SIG-M5 treated with dmso at 0.1 percent for 504 hours (cell line): ENCODE measurements at regions not wholly inside any gene's neighbourhood (a gene's known extent, or its start where the extent isn't known, plus 50 kb on each side); places are given as distances from the start of the nearest gene placed in this dataset.
A peak's percentile ranks its signal among the peaks of the same experiment; 100 is the strongest.
"Not testable (repeated sequence)": the region's sequence is repeated elsewhere in the genome, so short reads cannot be mapped to it uniquely, and the experiment has no call there.

Source experiments
- DNase-seq: peaks from one replicate; lab custom pipeline; 2025; ENCODE audit not compliant: unreplicated experiment; lab: John Stamatoyannopoulos, UW

DNA sequence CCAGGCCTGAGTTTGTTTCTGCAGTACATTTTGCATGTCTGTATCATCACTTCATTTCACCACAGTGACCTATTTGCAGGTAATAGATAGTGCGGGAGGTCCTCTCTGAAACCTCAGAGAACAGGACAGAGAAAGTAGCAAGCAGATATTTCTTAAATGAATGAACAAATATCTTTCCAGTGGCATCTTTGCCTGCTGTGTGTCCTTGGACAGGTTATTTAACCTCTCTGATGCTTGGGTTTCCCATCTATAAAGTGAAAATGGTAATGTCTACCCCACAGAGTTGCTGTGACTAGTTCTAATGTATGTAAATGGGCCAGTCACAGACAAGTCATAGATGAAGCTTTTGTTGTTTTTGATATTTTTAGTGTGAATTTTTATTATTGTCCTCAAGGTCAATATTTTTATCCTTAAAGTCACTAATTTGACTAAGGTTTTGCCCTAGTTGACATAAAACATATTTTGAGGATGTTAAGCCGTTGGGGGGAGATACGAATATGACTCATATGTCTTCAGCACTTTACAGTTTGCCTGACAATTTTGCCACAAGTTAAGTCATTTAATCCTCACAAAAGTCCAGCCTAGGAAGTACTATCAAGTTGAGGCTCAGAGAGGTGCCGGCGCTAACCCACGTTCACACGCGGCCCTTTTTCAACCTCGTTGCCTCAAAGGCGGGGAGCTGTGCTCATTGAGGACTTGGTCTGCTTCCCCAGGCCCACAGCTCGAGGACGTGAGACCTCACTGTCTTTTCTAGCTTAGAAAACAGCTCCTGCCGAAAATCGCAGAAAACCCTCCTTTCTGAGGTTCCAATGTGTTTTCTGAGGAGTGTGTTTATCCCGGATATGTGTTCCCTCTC lies 126.7 kb upstream of the STX18 start:
- DNase-seq: no peak

DNA sequence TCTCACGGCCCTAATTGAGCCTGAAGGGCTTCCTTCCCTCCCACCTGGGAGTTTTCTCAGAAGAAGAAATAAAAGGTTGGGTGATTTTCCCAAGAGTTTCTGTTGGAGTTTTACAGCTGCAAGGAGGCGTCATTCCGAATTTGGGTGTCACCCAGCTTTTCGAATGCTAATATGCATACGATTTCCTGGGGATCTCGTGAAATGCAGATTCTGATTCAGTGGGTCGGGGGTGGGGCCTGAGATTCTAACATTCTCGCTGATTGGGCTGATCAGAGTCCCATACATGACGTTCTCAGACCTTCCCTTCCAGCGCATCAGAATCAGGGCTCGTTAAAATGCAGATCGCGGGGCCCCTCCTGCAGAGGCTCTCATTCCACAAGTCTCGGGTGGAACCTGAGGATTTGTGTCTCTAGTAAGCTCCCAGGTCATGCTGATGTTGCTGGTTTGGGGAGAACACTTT lies 125.8 kb upstream of the STX18 start:
- no peak for DNase-seq

DNA sequence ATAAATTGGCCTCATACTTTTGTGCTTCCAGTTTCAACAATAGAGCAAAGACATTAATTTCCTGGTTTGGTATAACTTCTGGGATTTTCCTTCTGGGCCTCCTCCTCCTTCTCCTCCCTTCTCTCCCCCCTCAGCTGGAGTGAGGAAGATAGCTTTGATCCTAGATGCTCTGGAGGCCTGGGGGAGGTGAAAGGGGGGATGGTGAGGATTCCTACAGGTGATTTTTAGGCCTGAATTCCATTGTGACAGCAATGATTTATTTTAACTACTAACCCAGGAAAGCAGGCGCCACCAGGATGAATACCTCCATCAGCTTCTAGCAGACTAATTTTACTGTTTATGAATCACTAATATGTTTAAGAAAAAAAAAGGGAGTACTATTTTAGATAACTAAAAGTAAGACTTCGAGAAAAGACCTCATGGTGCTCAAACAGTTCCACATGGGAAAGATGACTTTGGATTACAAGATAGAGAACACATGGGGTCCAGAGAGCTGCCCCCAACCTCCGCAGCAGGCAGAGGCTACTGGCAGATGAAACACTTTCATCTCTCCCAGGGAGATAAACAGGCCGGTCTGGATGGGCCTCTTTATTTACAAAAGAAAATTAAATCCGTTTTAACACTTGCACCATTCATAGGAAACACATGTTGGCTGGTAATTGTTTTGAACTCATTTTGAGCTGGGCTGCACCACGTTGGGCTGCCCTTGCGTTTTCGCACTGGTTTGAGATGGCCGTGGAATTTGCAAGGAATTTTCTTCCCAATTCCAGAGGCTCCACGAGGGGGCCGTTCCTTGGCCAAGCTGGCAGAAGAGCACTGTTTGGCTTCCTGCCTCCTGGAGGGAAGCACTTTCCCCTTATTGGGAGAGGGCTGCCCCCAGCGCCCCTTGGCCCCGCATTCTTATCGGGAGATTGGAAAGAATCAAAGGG lies 125.1 kb upstream of the STX18 start:
- DNase-seq: no peak

DNA sequence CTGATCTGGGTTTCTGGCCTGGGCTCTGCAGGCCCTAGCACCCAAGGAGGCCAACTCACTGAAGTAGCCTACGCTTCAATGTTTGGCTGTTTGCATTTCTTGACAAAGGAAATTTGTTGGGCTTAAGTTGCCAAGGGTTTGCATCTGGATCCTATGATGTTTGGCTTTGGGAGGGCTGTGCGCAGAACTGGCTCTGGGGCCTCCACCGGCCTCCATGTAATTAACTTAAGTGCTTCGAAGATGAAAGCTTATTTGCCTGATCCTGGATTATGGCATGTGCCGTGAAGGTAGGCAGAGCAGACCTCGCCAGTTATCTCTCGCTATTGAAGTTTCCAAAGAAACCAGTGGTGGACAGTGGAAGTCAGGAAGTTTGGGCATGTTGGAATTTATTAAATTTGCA lies 124.3 kb upstream of the STX18 start:
- DNase-seq: no peak

DNA sequence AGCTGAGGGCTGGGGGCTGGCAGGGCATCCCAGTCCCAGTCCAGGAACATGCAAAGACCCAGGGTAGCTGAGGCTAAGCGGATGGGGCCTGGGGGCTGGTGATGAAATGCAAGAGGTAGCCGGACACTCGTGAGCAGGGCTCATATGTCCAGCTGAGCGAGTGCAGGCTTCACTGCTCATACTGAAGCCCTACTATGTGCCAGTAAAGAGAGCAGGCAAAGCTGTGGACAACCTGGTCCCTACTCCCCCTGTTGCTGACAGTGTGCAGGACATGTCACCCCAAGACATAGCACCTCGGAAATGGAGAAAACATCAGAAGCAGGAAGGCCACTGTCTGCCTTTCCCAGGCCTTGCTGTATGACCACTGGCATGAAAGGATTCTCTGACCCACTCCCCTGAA lies 122.4 kb upstream of the STX18 start:
- DNase-seq: no peak

DNA sequence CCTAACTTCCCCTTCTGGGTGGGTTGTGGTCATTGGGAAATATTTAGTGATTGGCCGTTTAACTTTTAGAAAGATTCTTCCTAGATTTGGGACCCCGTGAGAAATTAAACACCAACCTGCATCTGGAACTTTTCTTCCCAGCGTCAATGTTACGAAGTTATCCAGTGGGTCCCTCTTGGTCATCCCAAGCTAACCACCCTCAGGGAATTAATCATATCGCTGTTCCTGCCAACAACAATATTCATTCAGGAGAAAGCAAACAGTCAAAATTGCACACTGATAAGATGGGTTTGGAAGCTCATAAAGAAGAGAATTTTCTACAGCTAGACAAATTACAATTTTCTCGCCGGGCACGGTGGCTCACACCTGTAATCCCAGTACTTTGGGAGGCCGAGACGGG lies 121.2 kb upstream of the STX18 start:
- DNase-seq: no peak

DNA sequence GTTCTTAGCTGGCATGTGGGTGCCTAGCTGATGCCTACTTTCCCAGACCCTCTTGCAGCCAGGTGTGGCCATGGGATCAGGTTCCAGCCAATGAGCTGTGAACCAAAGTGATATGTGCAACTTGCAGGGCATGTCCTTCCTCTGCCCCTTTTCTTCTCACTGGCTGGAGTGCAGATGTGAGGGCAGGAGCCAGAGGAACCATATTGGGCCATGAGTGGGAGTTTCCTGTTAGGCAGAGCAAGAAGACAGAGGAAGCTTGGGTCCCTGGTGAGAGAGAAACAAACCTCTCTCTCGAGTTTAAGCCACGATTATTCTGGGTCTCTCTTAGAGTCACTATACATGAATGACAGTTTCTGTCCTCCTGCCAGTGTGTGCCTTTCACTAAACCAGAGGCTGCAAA lies 120.4 kb upstream of the STX18 start:
- no peak for DNase-seq

DNA sequence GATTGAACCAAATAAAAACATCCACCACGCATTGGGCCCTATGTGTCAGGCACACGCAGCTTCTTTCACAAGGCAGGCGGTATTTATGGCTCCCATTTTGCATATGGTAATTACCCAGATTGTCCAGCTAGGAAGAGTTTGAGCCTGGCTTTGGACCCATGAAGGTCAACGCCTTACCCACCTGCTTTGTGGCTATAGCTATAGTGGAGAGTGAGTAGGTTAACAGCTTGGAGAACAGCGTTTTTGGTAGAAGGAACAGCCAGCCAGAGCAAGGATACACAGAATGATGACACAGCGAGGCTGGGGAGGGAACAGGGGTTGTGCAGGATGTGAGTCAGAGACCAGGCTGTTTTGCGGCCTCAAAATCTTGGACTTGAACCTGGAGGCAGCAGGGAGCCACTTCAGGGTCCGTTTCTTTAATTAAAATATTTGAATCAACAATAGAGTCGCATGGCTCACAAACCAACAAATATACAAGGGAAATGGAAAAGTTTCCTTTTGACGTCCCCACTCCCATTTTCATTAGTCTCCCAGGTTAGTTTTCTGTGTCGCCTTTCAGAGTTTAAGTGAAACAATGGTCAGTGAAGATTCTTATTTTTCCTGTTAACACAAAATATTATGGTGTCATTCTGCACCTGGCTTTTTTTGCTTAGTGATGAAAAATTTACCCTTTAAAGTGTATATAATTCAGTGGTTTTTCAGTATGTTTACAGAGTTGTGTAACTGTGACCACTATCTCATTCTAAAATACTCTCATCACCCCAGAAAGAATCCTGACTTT lies 118.2 kb upstream of the STX18 start:
- DNase-seq: peak; percentile 49

DNA sequence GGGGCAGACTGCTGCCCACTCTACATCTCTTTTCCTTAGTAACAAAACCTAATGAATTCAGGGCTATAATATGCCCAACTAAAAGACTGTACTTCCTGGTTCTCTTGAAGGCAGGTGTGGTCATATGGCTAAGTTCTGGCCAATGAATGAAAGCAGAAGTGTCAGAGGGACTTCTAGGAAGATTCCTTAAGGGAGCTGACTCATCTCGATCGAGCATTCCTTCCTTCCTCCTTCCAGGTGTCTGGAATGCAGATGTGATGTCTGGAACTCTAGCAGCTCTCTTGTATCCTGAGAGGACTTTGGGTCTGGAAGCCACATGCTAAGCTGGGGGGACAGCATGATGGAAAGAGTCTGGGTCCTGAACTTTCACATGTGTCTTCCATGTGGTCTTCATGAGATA lies 116.2 kb upstream of the STX18 start:
- no peak for DNase-seq

DNA sequence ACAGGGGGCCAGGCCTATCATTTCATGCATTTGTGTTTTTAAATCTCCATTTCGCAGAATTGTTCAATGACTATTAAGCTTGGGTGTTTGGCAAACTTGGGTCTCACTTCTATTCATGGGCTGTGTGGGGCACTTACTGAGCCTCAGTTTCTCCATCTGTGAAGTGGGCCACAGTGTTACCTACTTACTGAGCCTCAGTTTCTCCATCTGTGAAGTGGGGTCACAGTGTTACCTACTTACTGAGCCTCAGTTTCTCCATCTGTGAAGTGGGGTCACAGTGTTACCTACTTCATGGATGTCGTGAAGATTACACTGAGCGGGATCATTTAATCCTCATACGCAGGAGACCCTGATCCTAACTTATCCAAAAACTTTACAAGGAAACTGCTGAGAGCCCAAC lies 115.1 kb upstream of the STX18 start:
- no peak for DNase-seq

DNA sequence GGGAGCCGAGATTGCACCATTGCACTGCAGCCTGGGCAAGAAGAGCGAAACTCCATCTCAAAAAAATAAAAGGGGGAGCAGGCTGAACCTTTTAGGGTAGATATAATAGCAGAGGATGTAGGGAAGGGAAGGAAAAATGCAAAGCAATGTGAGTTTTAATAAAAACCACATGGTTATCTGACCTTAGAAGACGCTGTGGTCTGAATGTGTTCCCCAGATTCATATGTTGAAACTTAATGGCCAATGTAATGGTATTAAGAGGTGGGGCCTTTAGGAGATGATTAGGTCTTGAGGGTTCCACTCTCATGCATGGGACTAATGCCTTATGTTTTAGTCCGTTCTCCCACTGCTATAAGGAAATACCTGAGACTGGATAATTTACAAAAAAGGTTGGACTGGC lies 114.1 kb upstream of the STX18 start:
- no peak for DNase-seq

DNA sequence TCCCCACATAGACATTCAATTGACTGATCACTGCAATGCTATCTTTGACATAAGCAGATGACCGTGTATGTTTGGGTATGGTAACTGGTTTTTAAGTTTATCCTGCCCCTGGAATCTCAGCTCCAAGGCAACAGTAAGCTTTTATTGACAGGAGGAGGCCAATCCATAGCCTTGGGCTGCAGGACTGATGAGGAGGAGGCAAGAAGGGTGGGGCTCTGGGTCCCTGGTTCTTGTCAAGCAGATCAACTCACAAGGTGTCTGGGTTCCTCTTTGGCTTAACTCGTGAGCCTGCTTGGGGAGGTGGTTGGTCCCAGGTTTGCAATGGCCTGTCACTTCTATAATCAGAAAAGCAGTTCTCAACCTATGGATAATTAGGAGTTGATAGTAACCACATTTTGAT lies 113.2 kb upstream of the STX18 start:
- DNase-seq: no peak

DNA sequence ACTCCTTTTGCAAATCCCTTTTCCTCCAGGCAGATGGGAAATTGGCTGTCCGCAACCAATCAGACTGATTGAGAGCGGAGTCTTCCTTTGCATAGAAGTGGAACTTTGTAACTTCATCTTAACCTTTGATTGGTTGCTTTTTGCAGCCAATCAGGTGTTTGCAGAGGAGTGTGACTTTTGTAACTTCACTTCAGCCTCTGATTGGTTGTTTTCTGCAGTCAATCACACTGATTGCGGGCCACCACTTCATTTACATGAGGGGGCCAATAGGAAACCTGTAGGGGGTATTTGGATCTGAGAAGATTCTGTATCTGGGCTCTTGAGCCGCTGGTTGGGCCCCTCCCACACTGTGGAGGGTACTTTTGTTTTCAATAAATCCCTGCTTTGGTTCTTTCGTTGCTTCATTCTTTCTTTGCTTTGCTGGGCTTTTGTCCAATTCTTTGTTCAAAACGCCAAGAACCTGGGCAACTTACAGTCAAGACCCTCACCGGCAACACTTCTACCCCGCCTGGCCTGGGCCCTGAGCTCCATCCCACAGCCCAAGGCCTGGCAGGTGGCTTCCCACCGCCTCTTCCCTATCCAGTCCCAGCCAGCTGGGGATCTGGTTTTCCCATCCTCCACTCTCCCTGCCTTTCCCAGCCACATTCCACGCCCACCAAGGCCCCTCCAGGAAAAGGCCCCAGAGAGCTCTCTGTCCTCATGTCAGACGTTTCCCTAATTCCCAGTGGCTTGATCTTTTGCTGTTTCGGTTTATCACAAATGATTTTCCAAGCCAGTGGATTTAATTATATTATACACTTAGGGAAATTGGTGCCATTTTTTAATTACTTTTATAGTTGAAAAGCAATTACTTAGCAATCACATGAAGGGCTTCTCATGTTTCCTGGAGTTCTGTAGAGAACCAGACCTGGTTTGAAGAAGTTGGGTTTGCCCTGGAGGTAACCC lies 110.2 kb upstream of the STX18 start:
- no peak for DNase-seq

DNA sequence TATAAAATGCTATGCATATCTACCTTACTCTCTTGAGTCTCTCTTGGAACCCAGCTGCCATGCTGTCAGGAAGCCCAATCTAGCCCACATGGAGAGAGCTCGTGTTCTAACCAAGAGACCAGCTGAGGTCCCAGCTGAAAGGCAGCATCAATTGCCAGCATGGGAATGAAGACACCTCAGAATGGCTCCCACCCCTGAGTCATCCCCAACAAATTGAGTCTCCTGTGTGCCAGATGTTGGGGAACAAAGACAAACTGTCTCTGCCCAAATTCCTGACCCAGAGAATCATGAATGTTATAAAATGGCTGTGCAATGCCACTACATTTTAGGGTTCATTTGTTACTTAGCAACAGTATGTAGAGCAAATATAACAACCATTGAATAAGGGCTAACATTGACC lies 105.2 kb upstream of the STX18 start:
- no peak for DNase-seq

DNA sequence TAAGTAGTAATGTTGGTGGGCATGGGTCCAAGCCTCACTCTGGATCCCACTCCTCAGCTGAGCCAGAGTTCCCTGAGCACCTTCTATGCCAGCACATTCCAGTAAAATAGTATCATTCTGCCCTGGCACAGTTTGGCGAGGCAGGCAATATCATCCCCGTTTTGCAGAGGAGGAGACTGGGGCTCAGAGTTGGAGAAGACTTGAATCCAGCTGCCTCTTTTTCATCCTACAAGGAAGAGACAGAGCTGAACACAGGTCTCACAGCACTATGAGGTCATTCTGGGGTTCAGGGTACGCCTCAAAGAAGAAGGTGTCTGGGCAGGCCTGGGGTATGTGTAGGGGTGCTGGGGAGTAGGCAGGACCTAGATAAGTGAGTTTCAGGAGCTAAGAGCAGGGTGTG lies 103.9 kb upstream of the STX18 start:
- DNase-seq: no peak

DNA sequence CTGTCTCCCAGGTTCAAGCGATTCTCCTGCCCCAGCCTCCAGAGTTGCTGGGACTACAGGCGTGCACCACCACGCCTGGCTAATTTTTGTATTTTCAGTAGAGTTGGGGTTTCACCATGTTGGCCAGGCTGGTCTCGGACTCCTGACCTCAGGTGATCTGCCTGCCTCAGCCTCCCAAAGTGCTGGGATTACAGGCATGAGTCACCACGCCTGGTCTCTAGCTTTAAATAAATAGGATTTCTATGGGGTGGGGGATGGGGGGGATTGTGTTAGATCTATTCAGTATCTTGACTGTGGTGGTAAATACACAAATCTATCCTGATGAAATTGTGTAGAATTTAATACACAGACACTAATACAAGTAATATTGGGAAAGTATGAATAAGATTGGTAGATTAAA lies 102.4 kb upstream of the STX18 start:
- not testable (repeated sequence) for DNase-seq

DNA sequence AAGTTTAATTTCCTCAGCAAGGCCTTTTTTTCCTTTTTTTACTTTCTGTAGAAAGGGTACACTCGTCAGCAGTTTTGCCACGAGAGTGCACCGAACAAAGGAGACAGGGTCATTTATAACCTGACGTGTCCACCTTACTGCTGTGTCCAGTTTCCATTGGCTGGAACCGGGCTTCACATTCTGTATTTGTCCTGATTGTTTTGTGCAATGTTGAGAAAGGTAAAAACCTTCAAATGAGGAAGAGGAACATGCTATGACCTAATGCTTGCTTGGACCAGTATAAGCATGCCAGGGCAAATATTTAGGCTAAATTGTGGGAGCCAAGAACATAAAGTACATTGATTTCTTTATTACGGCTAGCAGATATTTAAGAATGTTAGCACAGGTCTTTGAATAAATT lies 101.9 kb upstream of the STX18 start:
- not testable (repeated sequence) for DNase-seq

DNA sequence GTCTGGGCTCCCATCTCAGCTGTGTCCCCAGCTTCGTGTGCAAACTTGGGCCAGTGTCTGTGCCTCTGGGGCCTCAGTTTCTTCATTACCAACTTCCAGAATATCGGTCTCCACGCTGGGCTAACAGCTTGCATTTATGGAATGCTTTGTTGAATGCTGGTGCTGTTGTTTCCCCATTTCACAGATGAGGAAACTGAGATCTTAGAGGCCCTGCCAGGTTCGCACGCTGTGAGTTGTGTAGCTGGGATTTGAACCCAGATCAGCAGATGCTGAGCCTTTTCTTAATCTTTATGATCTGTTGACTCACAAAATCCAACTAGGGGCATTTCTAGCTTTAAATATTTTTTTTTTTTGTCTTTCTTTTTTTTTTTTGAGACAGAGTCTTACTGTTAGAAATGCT lies 101.5 kb upstream of the STX18 start:
- no peak for DNase-seq

DNA sequence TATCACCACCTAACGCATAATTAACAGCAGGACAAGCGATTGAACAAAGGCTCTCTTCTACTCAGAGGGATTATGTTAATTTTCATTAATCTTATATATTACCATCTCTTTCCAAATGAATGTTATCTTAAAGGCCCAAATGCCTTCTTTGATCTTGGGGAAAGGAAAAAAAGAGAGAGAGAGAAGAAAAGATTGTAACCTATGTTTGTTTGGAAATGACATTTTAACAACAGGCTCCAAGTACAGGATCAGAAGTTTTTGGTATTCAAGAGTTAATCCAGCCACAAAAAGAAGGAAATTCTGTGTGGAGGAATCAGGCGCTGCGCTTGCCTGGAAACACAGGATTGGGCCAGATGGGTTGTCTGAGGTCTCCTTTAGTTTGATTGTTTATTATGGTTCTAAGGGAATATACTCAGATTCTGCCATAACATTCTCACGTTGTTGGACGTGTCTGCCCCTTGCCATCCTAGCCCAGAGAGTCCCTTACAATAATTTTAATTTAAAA lies 100.7 kb upstream of the STX18 start:
- no peak for DNase-seq
